ENCODE measurements at regions not wholly inside any gene's neighbourhood (a gene's known extent, or its start where the extent isn't known, plus 50 kb on each side); places are given as distances from the start of the nearest gene placed in this dataset.

GRCh38 chr3:124144035-124144814 lies 152.3 kb upstream of the ROPN1 start:
- Histone ChIP-seq H3K4me3 (replicated peaks; ENCODE audit: insufficient read depth, low read length) (no peak overlapping the region), H3K27ac (replicated peaks) (no peak overlapping the region), H3K27me3 (ENCODE audit: insufficient read depth, poor library complexity, severe bottlenecking) (no peaks in the 10 kb centered on the region)
- no peak for DNase-seq (ENCODE audit: low read depth in 1 of 2, low spot score in 1 of 2)
- TF ChIP-seq POLR2AphosphoS5 (IDR thresholded peaks at IDR 0.05; ENCODE audit: low read depth): no peak
- no peak for TF ChIP-seq CTCF (IDR thresholded peaks at IDR 0.05; ENCODE audit: insufficient read depth, low read length)
- TF ChIP-seq REST (IDR thresholded peaks at IDR 0.05; ENCODE audit: insufficient replicate concordance, low read depth): no peak
- no peak for TF ChIP-seq SPI1 (IDR thresholded peaks at IDR 0.05; ENCODE audit: borderline replicate concordance, low read depth)
- no peak for TF ChIP-seq GABPA (IDR thresholded peaks at IDR 0.05; ENCODE audit: low read depth)

- H3K4me3 ChIP-seq (replicated peaks; ENCODE audit: insufficient read depth, low read length): no peak overlapping the region
- H3K27ac ChIP-seq (replicated peaks): no peak overlapping the region
- H3K27me3 ChIP-seq (ENCODE audit: insufficient read depth, poor library complexity, severe bottlenecking): peaks cover 4% of the 10 kb centered on the region
- DNase-seq (ENCODE audit: low read depth in 1 of 2, low spot score in 1 of 2): no peak
- TF ChIP-seq SPI1 (IDR thresholded peaks at IDR 0.05; ENCODE audit: borderline replicate concordance, low read depth) (no peak), CTCF (IDR thresholded peaks at IDR 0.05; ENCODE audit: insufficient read depth, low read length) (no peak), POLR2AphosphoS5 (IDR thresholded peaks at IDR 0.05; ENCODE audit: low read depth) (no peak), REST (IDR thresholded peaks at IDR 0.05; ENCODE audit: insufficient replicate concordance, low read depth) (no peak)
Observed at GRCh38 chr3:124147429-124147828, 155.5 kb upstream of the ROPN1 start.

GRCh38 chr3:124147946-124148345 lies 156.0 kb upstream of the ROPN1 start:
- Histone ChIP-seq H3K27me3 (ENCODE audit: insufficient read depth, poor library complexity, severe bottlenecking) (peaks cover 4% of the 10 kb centered on the region), H3K4me3 (replicated peaks; ENCODE audit: insufficient read depth, low read length) (no peak overlapping the region), H3K27ac (replicated peaks) (no peak overlapping the region)
- no peak for TF ChIP-seq GABPA (IDR thresholded peaks at IDR 0.05; ENCODE audit: low read depth)
- TF ChIP-seq SPI1 (IDR thresholded peaks at IDR 0.05; ENCODE audit: borderline replicate concordance, low read depth): no peak
- no peak for TF ChIP-seq REST (IDR thresholded peaks at IDR 0.05; ENCODE audit: insufficient replicate concordance, low read depth)
- DNase-seq (ENCODE audit: low read depth in 1 of 2, low spot score in 1 of 2): no peak
